RWPE2 (cell line): ENCODE measurements at regions not wholly inside any gene's neighbourhood (a gene's known extent, or its start where the extent isn't known, plus 50 kb on each side); places are given as distances from the start of the nearest gene placed in this dataset.

Source experiments
- ATAC-seq: fragments of 200-7000 bp; cut with Tn5 transposase; 3 replicates; pipeline ENCODE4 v1.9.1; 2021; ENCODE audit warnings: low read depth
- DNase-seq: peaks from one replicate; pipeline ENCODE4 v3.0.0-alpha.2; 2020; ENCODE audit warnings: low spot score
- H3K27ac ChIP-seq: fragments of 450-650 bp; 2 replicates; pipeline ENCODE4 v1.5.1; 2017; ENCODE audit warnings: mild to moderate bottlenecking; ENCODE audit not compliant: poor library complexity, severe bottlenecking
- H3K27me3 ChIP-seq: fragments of 250-450 bp; sonication (Bioruptor Pico); 2 replicates; pipeline ENCODE4 v1.5.1; 2021; ENCODE audit warnings: mild to moderate bottlenecking, moderate library complexity; ENCODE audit not compliant: insufficient read depth, poor library complexity, severe bottlenecking
- H3K36me3 ChIP-seq: fragments of 250-450 bp; sonication (Bioruptor Pico); 2 replicates; pipeline ENCODE4 v1.5.1; 2020; ENCODE audit warnings: low read depth, mild to moderate bottlenecking, moderate library complexity
- H3K4me1 ChIP-seq: fragments of 250-450 bp; sonication (Bioruptor Pico); 2 replicates; pipeline ENCODE4 v1.5.1; 2021; ENCODE audit warnings: mild to moderate bottlenecking, moderate library complexity; ENCODE audit not compliant: insufficient read depth, poor library complexity, severe bottlenecking
- H3K4me3 ChIP-seq: fragments of 250-450 bp; sonication (Bioruptor Pico); 2 replicates; pipeline ENCODE4 v1.5.1; 2021; ENCODE audit warnings: mild to moderate bottlenecking, moderate library complexity; ENCODE audit not compliant: severe bottlenecking
- H3K9me3 ChIP-seq: fragments of 250-450 bp; sonication (Bioruptor Pico); 2 replicates; pipeline ENCODE4 v1.5.1; 2021; ENCODE audit warnings: mild to moderate bottlenecking, moderate library complexity; ENCODE audit not compliant: severe bottlenecking
- TF ChIP-seq, protein P1 (sequence below): fragments of 450-650 bp; IDR thresholded peaks from one replicate; pipeline ENCODE4 v1.5.1; 2017; ENCODE audit warnings: mild to moderate bottlenecking, moderate library complexity; ENCODE audit not compliant: poor library complexity, severe bottlenecking

- ATAC-seq (no peak), DNase-seq (no peak)
- Histone ChIP-seq H3K36me3 (no peaks in the 10 kb centered on the region), H3K27ac (no peak overlapping the region), H3K9me3 (no peaks in the 10 kb centered on the region), H3K27me3 (no peaks in the 10 kb centered on the region), H3K4me3 (no peak overlapping the region), H3K4me1 (no peaks in the 10 kb centered on the region)
- TF ChIP-seq, protein P1, sequence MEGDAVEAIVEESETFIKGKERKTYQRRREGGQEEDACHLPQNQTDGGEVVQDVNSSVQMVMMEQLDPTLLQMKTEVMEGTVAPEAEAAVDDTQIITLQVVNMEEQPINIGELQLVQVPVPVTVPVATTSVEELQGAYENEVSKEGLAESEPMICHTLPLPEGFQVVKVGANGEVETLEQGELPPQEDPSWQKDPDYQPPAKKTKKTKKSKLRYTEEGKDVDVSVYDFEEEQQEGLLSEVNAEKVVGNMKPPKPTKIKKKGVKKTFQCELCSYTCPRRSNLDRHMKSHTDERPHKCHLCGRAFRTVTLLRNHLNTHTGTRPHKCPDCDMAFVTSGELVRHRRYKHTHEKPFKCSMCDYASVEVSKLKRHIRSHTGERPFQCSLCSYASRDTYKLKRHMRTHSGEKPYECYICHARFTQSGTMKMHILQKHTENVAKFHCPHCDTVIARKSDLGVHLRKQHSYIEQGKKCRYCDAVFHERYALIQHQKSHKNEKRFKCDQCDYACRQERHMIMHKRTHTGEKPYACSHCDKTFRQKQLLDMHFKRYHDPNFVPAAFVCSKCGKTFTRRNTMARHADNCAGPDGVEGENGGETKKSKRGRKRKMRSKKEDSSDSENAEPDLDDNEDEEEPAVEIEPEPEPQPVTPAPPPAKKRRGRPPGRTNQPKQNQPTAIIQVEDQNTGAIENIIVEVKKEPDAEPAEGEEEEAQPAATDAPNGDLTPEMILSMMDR: no peak
Observed at GRCh38 chr6:55003719-55004430, 157.3 kb downstream of the FAM83B start.

GRCh38 chr6:55009131-55009530, 162.6 kb downstream of the FAM83B start:
- Histone ChIP-seq H3K4me1 (no peaks in the 10 kb centered on the region), H3K9me3 (no peaks in the 10 kb centered on the region), H3K27me3 (no peaks in the 10 kb centered on the region), H3K4me3 (no peak overlapping the region), H3K36me3 (no peaks in the 10 kb centered on the region), H3K27ac (no peak overlapping the region)
- DNase-seq (no peak), ATAC-seq (no peak)
- TF ChIP-seq, protein P1: no peak

GRCh38 chr6:55011034-55011433, 163.3 kb upstream of the HCRTR2 start:
- Histone ChIP-seq H3K4me3 (no peak overlapping the region), H3K27me3 (no peaks in the 10 kb centered on the region), H3K27ac (no peak overlapping the region), H3K4me1 (peaks cover 5% of the 10 kb centered on the region), H3K9me3 (no peaks in the 10 kb centered on the region), H3K36me3 (no peaks in the 10 kb centered on the region)
- no peak for DNase-seq
- TF ChIP-seq, protein P1: no peak
- no peak for ATAC-seq

DNA sequence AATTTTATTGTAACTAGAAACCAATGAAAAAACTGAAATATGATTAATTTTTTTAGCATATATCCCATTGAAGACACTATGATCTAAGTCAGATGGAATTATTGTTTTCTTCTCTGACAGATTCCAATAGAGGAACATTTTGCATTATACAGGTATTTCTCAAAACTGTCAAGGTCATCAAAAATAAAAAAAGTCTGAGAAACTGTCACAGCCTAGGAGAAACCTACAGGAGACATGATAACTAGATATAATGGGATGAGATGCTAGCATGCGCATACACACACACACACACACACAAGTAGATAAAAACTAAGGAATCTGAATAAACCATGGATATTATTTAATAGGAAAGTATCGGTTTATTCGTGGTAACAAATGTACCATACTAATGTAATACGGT, 161.9 kb upstream of the HCRTR2 start:
- DNase-seq (no peak), ATAC-seq (no peak)
- Histone ChIP-seq H3K4me3 (no peak overlapping the region), H3K9me3 (no peaks in the 10 kb centered on the region), H3K27me3 (no peaks in the 10 kb centered on the region), H3K27ac (no peak overlapping the region), H3K36me3 (no peaks in the 10 kb centered on the region), H3K4me1 (peaks cover 5% of the 10 kb centered on the region)
- TF ChIP-seq, protein P1: no peak

GRCh38 chr6:55014321-55015088, 159.8 kb upstream of the HCRTR2 start:
- Histone ChIP-seq H3K4me3 (no peak overlapping the region), H3K27me3 (no peaks in the 10 kb centered on the region), H3K9me3 (no peaks in the 10 kb centered on the region), H3K36me3 (no peaks in the 10 kb centered on the region), H3K27ac (no peak overlapping the region), H3K4me1 (peaks cover 5% of the 10 kb centered on the region)
- ATAC-seq (no peak), DNase-seq (no peak)
- TF ChIP-seq, protein P1: no peak
